ENCODE measurements at regions not wholly inside any gene's neighbourhood (a gene's known extent, or its start where the extent isn't known, plus 50 kb on each side); places are given as distances from the start of the nearest gene placed in this dataset.

GRCh38 chr21:15453261-15453660 lies 276.5 kb upstream of the USP25 start:
- no peak for TF ChIP-seq POLR2A (IDR thresholded peaks at IDR 0.05)
- no peak for TF ChIP-seq CTCF (IDR thresholded peaks at IDR 0.05)
- no peak for TF ChIP-seq POLR2AphosphoS5 (IDR thresholded peaks at IDR 0.05)
- TF ChIP-seq EP300 (IDR thresholded peaks at IDR 0.05) = no peak

Measured in suprapubic skin (tissue), 4 donors.